PC-3 (cell line): ENCODE measurements at regions not wholly inside any gene's neighbourhood (a gene's known extent, or its start where the extent isn't known, plus 50 kb on each side); places are given as distances from the start of the nearest gene placed in this dataset.

Experiments used
- ATAC-seq: fragments of 200-7000 bp; cut with Tn5 transposase; 2 replicates; pipeline ENCODE4 v1.9.1; 2020; ENCODE audit warnings: mild to moderate bottlenecking, moderate library complexity
- BruUV-seq: library from RNA; stranded (reverse); fragments of 400-500 nt; replicated peaks from 2 replicates; lab custom pipeline; 2021; lab: Mats Ljungman, UMichigan
- CTCF ChIA-PET: fragments of 300-600 bp; sonication (Branson Sonifier 250); formaldehyde crosslinking; loops from one replicate; lab custom pipeline; 2022; ENCODE audit warnings: antibody characterized with exemption; lab: Charles Lee
- POLR2A ChIA-PET: fragments of 300-600 bp; sonication (Branson Sonifier 250); formaldehyde crosslinking; loops from one replicate; lab custom pipeline; 2022; ENCODE audit warnings: antibody characterized with exemption; ENCODE audit not compliant: unreplicated experiment; lab: Charles Lee
- DNase-seq: peaks from one replicate; pipeline ENCODE4 v3.0.0-alpha.2; 2015
- H2AFZ ChIP-seq: fragments of 300-600 bp; sonication (generic); 2 replicates; pipeline ENCODE4 v1.6.0; 2016; ENCODE audit warnings: antibody characterized with exemption, low read length
- H3F3A ChIP-seq: fragments of 300-600 bp; sonication (generic); one replicate; pipeline ENCODE4 v1.6.0; 2017; ENCODE audit warnings: antibody characterized with exemption, low read length, control low read depth, mild to moderate bottlenecking; ENCODE audit not compliant: unreplicated experiment
- H3K27ac ChIP-seq: fragments of 300-600 bp; sonication (generic); 2 replicates; pipeline ENCODE4 v1.5.1; 2016; ENCODE audit warnings: mild to moderate bottlenecking, low read length
- H3K27me3 ChIP-seq: fragments of 300-600 bp; sonication (generic); 2 replicates; pipeline ENCODE4 v1.6.1; 2016; ENCODE audit warnings: low read length, mixed read lengths
- H3K36me3 ChIP-seq: fragments of 300-600 bp; sonication (generic); 2 replicates; pipeline ENCODE4 v1.6.1; 2016; ENCODE audit warnings: low read depth, mixed run types, low read length, mixed read lengths
- H3K4me1 ChIP-seq: fragments of 300-600 bp; sonication (generic); 2 replicates; pipeline ENCODE4 v1.5.1; 2016; ENCODE audit warnings: low read length; ENCODE audit not compliant: insufficient read depth
- H3K4me2 ChIP-seq: fragments of 300-600 bp; sonication (generic); 2 replicates; pipeline ENCODE4 v1.6.0; 2016; ENCODE audit warnings: low read length
- H3K4me3 ChIP-seq: fragments of 300-600 bp; sonication (generic); 2 replicates; pipeline ENCODE4 v1.5.1; 2016; ENCODE audit warnings: mild to moderate bottlenecking, low read length, mixed read lengths
- H3K79me2 ChIP-seq: fragments of 300-600 bp; sonication (generic); 2 replicates; pipeline ENCODE4 v1.6.1; 2017; ENCODE audit warnings: low read length, mixed read lengths
- H3K9ac ChIP-seq: fragments of 300-600 bp; sonication (generic); 2 replicates; pipeline ENCODE4 v1.6.0; 2016; ENCODE audit warnings: mild to moderate bottlenecking, low read length
- H3K9me2 ChIP-seq: fragments of 300-600 bp; sonication (generic); replicated peaks from 2 replicates; pipeline ENCODE4 v1.6.1; 2016; ENCODE audit warnings: mixed run types, low read length, mixed read lengths
- H3K9me3 ChIP-seq: fragments of 300-600 bp; sonication (generic); 2 replicates; pipeline ENCODE4 v1.6.1; 2016; ENCODE audit warnings: low read length, mixed read lengths
- H4K20me1 ChIP-seq: fragments of 300-600 bp; sonication (generic); 2 replicates; pipeline ENCODE4 v1.6.1; 2016; ENCODE audit warnings: low read length, mixed read lengths
- EZH2 ChIP-seq: fragments of 300-600 bp; sonication (generic); IDR thresholded peaks from one replicate; pipeline ENCODE4 v1.6.1; 2017; ENCODE audit warnings: antibody characterized with exemption, mild to moderate bottlenecking, low read length; ENCODE audit not compliant: unreplicated experiment
- EZH2phosphoT487 ChIP-seq: fragments of 300-600 bp; sonication (generic); IDR thresholded peaks from 2 replicates; pipeline ENCODE4 v1.6.1; 2018; ENCODE audit warnings: mild to moderate bottlenecking, antibody characterized with exemption, low read length, borderline replicate concordance
- intact Hi-C: fragments of 100-400 bp; cut with micrococcal nuclease; formaldehyde crosslinking; loops from 2 replicates; pipeline ENCODE4 v1.9.0; 2023
- TF ChIP-seq, protein P1 (sequence below): fragments of 300-600 bp; sonication (generic); conservative IDR thresholded peaks from 2 replicates; pipeline ENCODE4 v1.5.1; 2017; ENCODE audit warnings: antibody characterized with exemption, low read depth, mild to moderate bottlenecking, low read length

GRCh38 chr11:130617001-130617400 is 168.6 kb downstream of the ADAMTS15 start:
- no peaks in the 10 kb centered on the region for H3K9me2 ChIP-seq
- DNase-seq (no peak), ATAC-seq (no peak)
- CTCF ChIA-PET = no interaction called here
- H3K9ac ChIP-seq = no peak overlapping the region
- H3K4me1 ChIP-seq = peaks cover 4% of the 10 kb centered on the region
- H3K9me3 ChIP-seq = no peaks in the 10 kb centered on the region
- no peaks in the 10 kb centered on the region for H3K79me2 ChIP-seq
- POLR2A ChIA-PET = no interaction called here
- no peak overlapping the region for H3K4me2 ChIP-seq
- no peak overlapping the region for H3K4me3 ChIP-seq
- TF ChIP-seq EZH2phosphoT487 = no peak
- no peaks in the 10 kb centered on the region for H3K36me3 ChIP-seq
- no peak overlapping the region for H3K27ac ChIP-seq
- H4K20me1 ChIP-seq = no peaks in the 10 kb centered on the region
- H3F3A ChIP-seq = no peaks in the 10 kb centered on the region
- BruUV-seq = no TSS peak
- intact Hi-C loops = no loop called here
- H3K27me3 ChIP-seq = no peaks in the 10 kb centered on the region
- no peak overlapping the region for H2AFZ ChIP-seq

- H3K4me1 ChIP-seq = no peaks in the 10 kb centered on the region; the same call in 1 of the 2 replicates
- no peaks in the 10 kb centered on the region for H4K20me1 ChIP-seq
- ATAC-seq (no peak), DNase-seq (no peak)
- H3F3A ChIP-seq = no peaks in the 10 kb centered on the region
- H2AFZ ChIP-seq = no peak overlapping the region
- no peaks in the 10 kb centered on the region for H3K9me3 ChIP-seq
- H3K9me2 ChIP-seq = no peaks in the 10 kb centered on the region
- no peaks in the 10 kb centered on the region for H3K79me2 ChIP-seq
- no peak overlapping the region for H3K27ac ChIP-seq
- intact Hi-C loops = no loop called here
- CTCF ChIA-PET = no interaction called here
- no peak overlapping the region for H3K4me3 ChIP-seq
- no peak overlapping the region for H3K4me2 ChIP-seq
- H3K36me3 ChIP-seq = no peaks in the 10 kb centered on the region
- BruUV-seq = no TSS peak
- H3K9ac ChIP-seq = no peak overlapping the region
- no peaks in the 10 kb centered on the region for H3K27me3 ChIP-seq
- POLR2A ChIA-PET = no interaction called here
- TF ChIP-seq EZH2 (no peak), EZH2phosphoT487 (no peak)
- TF ChIP-seq, protein P1, sequence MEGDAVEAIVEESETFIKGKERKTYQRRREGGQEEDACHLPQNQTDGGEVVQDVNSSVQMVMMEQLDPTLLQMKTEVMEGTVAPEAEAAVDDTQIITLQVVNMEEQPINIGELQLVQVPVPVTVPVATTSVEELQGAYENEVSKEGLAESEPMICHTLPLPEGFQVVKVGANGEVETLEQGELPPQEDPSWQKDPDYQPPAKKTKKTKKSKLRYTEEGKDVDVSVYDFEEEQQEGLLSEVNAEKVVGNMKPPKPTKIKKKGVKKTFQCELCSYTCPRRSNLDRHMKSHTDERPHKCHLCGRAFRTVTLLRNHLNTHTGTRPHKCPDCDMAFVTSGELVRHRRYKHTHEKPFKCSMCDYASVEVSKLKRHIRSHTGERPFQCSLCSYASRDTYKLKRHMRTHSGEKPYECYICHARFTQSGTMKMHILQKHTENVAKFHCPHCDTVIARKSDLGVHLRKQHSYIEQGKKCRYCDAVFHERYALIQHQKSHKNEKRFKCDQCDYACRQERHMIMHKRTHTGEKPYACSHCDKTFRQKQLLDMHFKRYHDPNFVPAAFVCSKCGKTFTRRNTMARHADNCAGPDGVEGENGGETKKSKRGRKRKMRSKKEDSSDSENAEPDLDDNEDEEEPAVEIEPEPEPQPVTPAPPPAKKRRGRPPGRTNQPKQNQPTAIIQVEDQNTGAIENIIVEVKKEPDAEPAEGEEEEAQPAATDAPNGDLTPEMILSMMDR = no peak
Measured at GRCh38 chr11:130620548-130620947, 172.1 kb downstream of the ADAMTS15 start.

DNA sequence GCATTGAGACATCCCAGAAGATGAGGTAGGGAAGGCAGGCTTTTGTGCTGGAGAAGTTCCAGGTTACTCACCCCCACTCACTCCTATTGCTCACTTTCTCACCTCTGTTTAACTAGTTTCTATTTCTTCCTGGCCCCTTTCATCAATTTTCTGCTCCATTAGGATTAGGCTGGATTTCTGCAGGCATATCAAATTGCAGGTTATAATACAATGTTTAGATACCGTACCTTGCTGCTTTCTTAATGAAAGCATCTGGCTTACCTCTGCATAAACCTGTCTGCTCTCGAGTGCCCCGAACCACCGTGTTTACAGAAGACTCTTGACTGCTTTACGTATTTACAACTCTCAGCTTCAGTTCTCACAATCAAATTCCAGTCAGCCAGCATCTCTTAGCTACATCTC is 173.7 kb downstream of the ADAMTS15 start:
- no peaks in the 10 kb centered on the region for H3K9me2 ChIP-seq
- peak; percentile 42 for DNase-seq
- TF ChIP-seq, protein P1 = no peak
- TF ChIP-seq EZH2phosphoT487 (no peak), EZH2 (no peak)
- POLR2A ChIA-PET = no interaction called here
- no peaks in the 10 kb centered on the region for H3K36me3 ChIP-seq
- 0 out of 2 replicates have a peak overlapping the region, but pooled peaks have one; percentile 5 for H2AFZ ChIP-seq
- H3K79me2 ChIP-seq = no peaks in the 10 kb centered on the region
- no peak for ATAC-seq
- H3F3A ChIP-seq = no peaks in the 10 kb centered on the region
- no peak overlapping the region for H3K9ac ChIP-seq
- no peak overlapping the region for H3K4me3 ChIP-seq
- H4K20me1 ChIP-seq = no peaks in the 10 kb centered on the region
- H3K27me3 ChIP-seq = no peaks in the 10 kb centered on the region
- CTCF ChIA-PET = no interaction called here
- peak overlapping the region; percentile 27 for H3K4me2 ChIP-seq
- BruUV-seq = no TSS peak
- no peak overlapping the region for H3K27ac ChIP-seq
- no peaks in the 10 kb centered on the region; the same call in 1 of the 2 replicates for H3K4me1 ChIP-seq
- intact Hi-C loops = no loop called here
- H3K9me3 ChIP-seq = no peaks in the 10 kb centered on the region
